Neural progenitor cell (in vitro differentiated cells): ENCODE measurements at regions not wholly inside any gene's neighbourhood (a gene's known extent, or its start where the extent isn't known, plus 50 kb on each side); places are given as distances from the start of the nearest gene placed in this dataset.

Experiments
- DNase-seq: peaks from one replicate; pipeline ENCODE4 v3.0.0-alpha.2; 2016; ENCODE audit warnings: low spot score
- H2AFZ ChIP-seq: fragments of 200-600 bp; sonication (generic); replicated peaks from 2 replicates; pipeline ENCODE4 v1.6.1; 2016; ENCODE audit warnings: antibody characterized with exemption
- H3F3A ChIP-seq: fragments of 200-600 bp; sonication (generic); 2 replicates; pipeline ENCODE4 v1.6.1; 2016; ENCODE audit warnings: antibody characterized with exemption, low read depth
- H3K27ac ChIP-seq: fragments of 200-600 bp; sonication (generic); 2 replicates; pipeline ENCODE4 v1.5.1; 2016; ENCODE audit warnings: mild to moderate bottlenecking
- H3K27me3 ChIP-seq: fragments of 200-600 bp; sonication (generic); 2 replicates; pipeline ENCODE4 v1.6.1; 2016; ENCODE audit warnings: mild to moderate bottlenecking, moderate library complexity
- H3K36me3 ChIP-seq: fragments of 200-600 bp; sonication (generic); 2 replicates; pipeline ENCODE4 v1.5.1; 2016
- H3K4me1 ChIP-seq: fragments of 200-600 bp; sonication (generic); 2 replicates; pipeline ENCODE4 v1.6.1; 2016; ENCODE audit warnings: mixed run types
- H3K4me2 ChIP-seq: fragments of 200-600 bp; sonication (generic); 2 replicates; pipeline ENCODE4 v1.6.1; 2016
- H3K4me3 ChIP-seq: fragments of 200-600 bp; sonication (generic); 2 replicates; pipeline ENCODE4 v1.5.1; 2016
- H3K79me2 ChIP-seq: fragments of 200-600 bp; sonication (generic); 2 replicates; pipeline ENCODE4 v1.6.1; 2016; ENCODE audit warnings: low read depth
- H3K9ac ChIP-seq: fragments of 200-600 bp; sonication (generic); 2 replicates; pipeline ENCODE4 v1.6.1; 2016
- H3K9me3 ChIP-seq: fragments of 200-600 bp; sonication (generic); 2 replicates; pipeline ENCODE4 v1.5.1; 2016; ENCODE audit warnings: low read depth
- H4K20me1 ChIP-seq: fragments of 200-600 bp; sonication (generic); 2 replicates; pipeline ENCODE4 v1.6.1; 2016; ENCODE audit warnings: low read depth
- H3K27ac Mint-ChIP-seq: 3 replicates; pipeline ENCODE4 v1.8.0; 2021; ENCODE audit warnings: mixed read lengths
- H3K27me3 Mint-ChIP-seq: 2 replicates; pipeline ENCODE4 v1.8.0; 2022; ENCODE audit warnings: low read depth, mild to moderate bottlenecking, inconsistent platforms, moderate library complexity, mixed read lengths; ENCODE audit not compliant: insufficient read depth
- H3K36me3 Mint-ChIP-seq: 3 replicates; pipeline ENCODE4 v1.8.0; 2021; ENCODE audit warnings: mixed read lengths
- H3K4me1 Mint-ChIP-seq: 3 replicates; pipeline ENCODE4 v1.8.0; 2021; ENCODE audit warnings: mixed read lengths
- H3K4me3 Mint-ChIP-seq: 3 replicates; pipeline ENCODE4 v1.8.0; 2021; ENCODE audit warnings: mild to moderate bottlenecking, moderate library complexity, mixed read lengths
- H3K9me3 Mint-ChIP-seq: 3 replicates; pipeline ENCODE4 v1.8.0; 2020; ENCODE audit warnings: mixed read lengths
- EZH2 ChIP-seq: fragments of 200-600 bp; sonication (generic); IDR thresholded peaks from 2 replicates; pipeline ENCODE4 v1.6.1; 2017; ENCODE audit warnings: antibody characterized with exemption, mild to moderate bottlenecking, moderate library complexity
- EZH2phosphoT487 ChIP-seq: fragments of 200-600 bp; sonication (generic); IDR thresholded peaks from 2 replicates; pipeline ENCODE4 v1.6.1; 2017; ENCODE audit warnings: antibody characterized with exemption
- TF ChIP-seq, protein P1 (sequence below): fragments of 200-600 bp; sonication (generic); IDR thresholded peaks from 2 replicates; pipeline ENCODE4 v1.5.1; 2017; ENCODE audit warnings: antibody characterized with exemption, mild to moderate bottlenecking

DNA sequence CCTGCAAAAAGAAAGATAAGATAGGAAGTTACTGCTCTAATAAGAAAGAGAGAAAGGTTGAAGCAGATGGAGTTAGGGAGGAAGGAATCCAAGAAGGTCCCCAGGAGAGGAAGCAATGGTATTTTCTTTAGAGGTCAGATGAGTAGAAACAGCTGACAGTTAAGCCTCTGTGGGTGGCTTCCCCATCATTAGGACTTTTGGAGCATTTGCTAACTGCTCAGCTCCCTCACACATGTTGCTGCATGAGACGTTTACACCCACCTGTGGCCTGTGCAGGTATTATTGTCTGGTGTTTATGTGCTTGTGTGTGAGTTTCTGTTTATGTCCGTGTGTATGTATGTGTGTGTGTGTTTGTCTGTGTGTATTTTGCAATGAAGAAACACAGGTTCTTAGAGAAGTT is 346.8 kb downstream of the RAB28 start:
- Mint-ChIP-seq H3K9me3 (peaks cover 2% of the 10 kb centered on the region), H3K27me3 (peaks cover 4% of the 10 kb centered on the region), H3K4me1 (no peaks in the 10 kb centered on the region), H3K27ac (no peak overlapping the region), H3K36me3 (no peaks in the 10 kb centered on the region), H3K4me3 (no peak overlapping the region)
- no peaks in the 10 kb centered on the region for H3K27me3 ChIP-seq
- no peaks in the 10 kb centered on the region for H3F3A ChIP-seq
- no peak overlapping the region for H3K4me2 ChIP-seq
- H3K36me3 ChIP-seq: no peaks in the 10 kb centered on the region
- no peak for DNase-seq
- no peak for TF ChIP-seq EZH2phosphoT487
- TF ChIP-seq, protein P1, sequence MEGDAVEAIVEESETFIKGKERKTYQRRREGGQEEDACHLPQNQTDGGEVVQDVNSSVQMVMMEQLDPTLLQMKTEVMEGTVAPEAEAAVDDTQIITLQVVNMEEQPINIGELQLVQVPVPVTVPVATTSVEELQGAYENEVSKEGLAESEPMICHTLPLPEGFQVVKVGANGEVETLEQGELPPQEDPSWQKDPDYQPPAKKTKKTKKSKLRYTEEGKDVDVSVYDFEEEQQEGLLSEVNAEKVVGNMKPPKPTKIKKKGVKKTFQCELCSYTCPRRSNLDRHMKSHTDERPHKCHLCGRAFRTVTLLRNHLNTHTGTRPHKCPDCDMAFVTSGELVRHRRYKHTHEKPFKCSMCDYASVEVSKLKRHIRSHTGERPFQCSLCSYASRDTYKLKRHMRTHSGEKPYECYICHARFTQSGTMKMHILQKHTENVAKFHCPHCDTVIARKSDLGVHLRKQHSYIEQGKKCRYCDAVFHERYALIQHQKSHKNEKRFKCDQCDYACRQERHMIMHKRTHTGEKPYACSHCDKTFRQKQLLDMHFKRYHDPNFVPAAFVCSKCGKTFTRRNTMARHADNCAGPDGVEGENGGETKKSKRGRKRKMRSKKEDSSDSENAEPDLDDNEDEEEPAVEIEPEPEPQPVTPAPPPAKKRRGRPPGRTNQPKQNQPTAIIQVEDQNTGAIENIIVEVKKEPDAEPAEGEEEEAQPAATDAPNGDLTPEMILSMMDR: no peak
- TF ChIP-seq EZH2: no peak
- H4K20me1 ChIP-seq: no peaks in the 10 kb centered on the region
- no peaks in the 10 kb centered on the region for H3K4me1 ChIP-seq
- H3K27ac ChIP-seq: no peak overlapping the region
- H2AFZ ChIP-seq: no peak overlapping the region
- H3K9ac ChIP-seq: no peak overlapping the region
- H3K9me3 ChIP-seq: no peaks in the 10 kb centered on the region
- no peak overlapping the region for H3K4me3 ChIP-seq
- H3K79me2 ChIP-seq: no peaks in the 10 kb centered on the region

DNA sequence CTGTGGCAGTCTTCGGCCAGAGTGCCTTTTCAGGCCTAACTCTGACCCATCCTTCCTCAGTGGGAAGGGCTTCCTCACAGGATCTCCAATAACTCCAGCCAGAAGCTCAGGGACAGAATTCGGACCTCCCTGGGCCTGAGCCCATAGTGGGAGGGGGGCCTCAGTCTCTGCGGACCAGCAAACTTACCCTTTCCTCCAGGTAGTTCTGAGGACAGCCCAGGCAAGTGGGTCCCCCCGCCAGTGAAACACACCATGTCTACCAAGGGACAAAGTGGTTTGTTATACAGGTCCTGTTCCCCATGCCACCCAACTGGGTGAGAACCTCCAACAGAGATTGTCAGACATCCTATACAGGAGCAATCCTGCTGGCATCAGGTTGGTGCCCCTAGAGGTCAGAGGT is 350.4 kb downstream of the RAB28 start:
- no peaks in the 10 kb centered on the region for H3K27me3 ChIP-seq
- DNase-seq: no peak
- no peak overlapping the region for H3K27ac Mint-ChIP-seq
- H2AFZ ChIP-seq: no peak overlapping the region
- H3K79me2 ChIP-seq: no peaks in the 10 kb centered on the region
- no peaks in the 10 kb centered on the region for H3K36me3 ChIP-seq
- no peak overlapping the region for H3K4me3 Mint-ChIP-seq
- H3K9ac ChIP-seq: no peak overlapping the region
- no peaks in the 10 kb centered on the region for H3F3A ChIP-seq
- no peaks in the 10 kb centered on the region for H3K9me3 ChIP-seq
- TF ChIP-seq EZH2: no peak
- no peak for TF ChIP-seq EZH2phosphoT487
- TF ChIP-seq, protein P1: no peak
- no peaks in the 10 kb centered on the region for H3K27me3 Mint-ChIP-seq
- no peaks in the 10 kb centered on the region for H3K4me1 Mint-ChIP-seq
- H3K9me3 Mint-ChIP-seq: peaks cover 2% of the 10 kb centered on the region
- H3K27ac ChIP-seq: no peak overlapping the region
- no peaks in the 10 kb centered on the region for H3K4me1 ChIP-seq
- no peak overlapping the region for H3K4me3 ChIP-seq
- H3K4me2 ChIP-seq: no peak overlapping the region
- H3K36me3 Mint-ChIP-seq: no peaks in the 10 kb centered on the region
- no peaks in the 10 kb centered on the region for H4K20me1 ChIP-seq

DNA sequence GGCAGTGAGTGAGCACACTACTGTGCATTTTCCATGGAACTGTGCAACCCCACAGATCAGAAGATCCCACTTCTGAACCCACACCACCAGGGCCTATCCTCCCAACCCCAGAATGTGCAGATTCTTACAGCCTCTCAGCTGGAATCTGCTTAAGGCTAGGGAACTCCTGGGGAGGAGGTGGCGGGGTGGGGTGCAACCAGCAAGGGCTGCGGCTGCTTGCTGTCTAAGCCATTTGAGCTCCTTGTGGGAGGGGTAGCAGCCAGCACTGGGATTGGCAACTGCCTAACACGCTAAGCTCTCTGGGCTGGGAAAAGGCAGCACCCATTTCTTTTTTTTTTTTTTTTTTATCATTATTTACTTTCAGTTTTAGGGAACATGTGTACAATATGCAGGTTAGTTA is 353.3 kb downstream of the RAB28 start:
- no peaks in the 10 kb centered on the region for H3K4me1 Mint-ChIP-seq
- no peaks in the 10 kb centered on the region for H3K27me3 Mint-ChIP-seq
- H3K4me1 ChIP-seq: no peaks in the 10 kb centered on the region
- no peaks in the 10 kb centered on the region for H3K36me3 Mint-ChIP-seq
- no peaks in the 10 kb centered on the region for H3K9me3 ChIP-seq
- no peak overlapping the region for H3K4me2 ChIP-seq
- no peak overlapping the region for H3K4me3 Mint-ChIP-seq
- H2AFZ ChIP-seq: no peak overlapping the region
- H3K4me3 ChIP-seq: no peak overlapping the region
- TF ChIP-seq EZH2phosphoT487 (no peak), EZH2 (no peak)
- TF ChIP-seq, protein P1: no peak
- H3K27ac Mint-ChIP-seq: no peak overlapping the region
- no peaks in the 10 kb centered on the region for H3K27me3 ChIP-seq
- H3K79me2 ChIP-seq: no peaks in the 10 kb centered on the region
- H3K9ac ChIP-seq: no peak overlapping the region
- H3K27ac ChIP-seq: no peak overlapping the region
- no peak for DNase-seq
- H3K36me3 ChIP-seq: no peaks in the 10 kb centered on the region
- no peaks in the 10 kb centered on the region for H3F3A ChIP-seq
- H3K9me3 Mint-ChIP-seq: peaks cover 2% of the 10 kb centered on the region
- no peaks in the 10 kb centered on the region for H4K20me1 ChIP-seq

DNA sequence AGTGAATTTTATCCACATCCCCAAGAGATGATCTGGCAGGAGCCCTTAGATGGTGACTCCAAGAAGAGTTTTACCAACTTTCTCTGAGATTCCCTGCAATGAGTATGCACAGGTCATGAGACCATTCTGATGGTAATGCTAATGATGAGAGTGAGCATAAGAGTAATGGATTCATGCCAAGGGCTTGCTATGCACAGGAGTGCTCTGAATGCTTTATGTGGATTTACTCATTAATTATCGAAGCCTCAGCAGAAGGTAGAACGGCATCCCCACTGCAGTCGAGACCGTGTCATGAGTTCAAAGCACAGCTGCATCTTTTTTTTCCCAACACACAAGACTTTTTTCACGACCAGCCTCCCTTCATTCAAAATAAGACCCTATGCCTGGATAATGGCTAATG is 355.0 kb downstream of the RAB28 start:
- Histone ChIP-seq H3K4me2 (no peak overlapping the region), H3K36me3 (no peaks in the 10 kb centered on the region), H3K9ac (no peak overlapping the region), H3K79me2 (no peaks in the 10 kb centered on the region), H3F3A (no peaks in the 10 kb centered on the region), H3K27ac (no peak overlapping the region), H4K20me1 (no peaks in the 10 kb centered on the region), H2AFZ (no peak overlapping the region), H3K27me3 (no peaks in the 10 kb centered on the region), H3K4me1 (no peaks in the 10 kb centered on the region), H3K9me3 (no peaks in the 10 kb centered on the region), H3K4me3 (no peak overlapping the region)
- H3K27ac Mint-ChIP-seq: no peak overlapping the region
- H3K36me3 Mint-ChIP-seq: no peaks in the 10 kb centered on the region
- H3K4me3 Mint-ChIP-seq: no peak overlapping the region
- no peaks in the 10 kb centered on the region for H3K27me3 Mint-ChIP-seq
- no peaks in the 10 kb centered on the region for H3K4me1 Mint-ChIP-seq
- TF ChIP-seq EZH2 (no peak), EZH2phosphoT487 (no peak)
- TF ChIP-seq, protein P1: no peak
- no peak for DNase-seq
- peaks cover 2% of the 10 kb centered on the region for H3K9me3 Mint-ChIP-seq
